ENCODE measurements at regions not wholly inside any gene's neighbourhood (a gene's known extent, or its start where the extent isn't known, plus 50 kb on each side); places are given as distances from the start of the nearest gene placed in this dataset.

- no peak overlapping the region for H3K4me2 ChIP-seq (ENCODE audit: insufficient read depth in 1 of 2, low read depth in 2 of 2, low read length in 2 of 2)
- CTCF ChIA-PET (ENCODE audit: partially characterized antibody): interaction anchor here (0.5 to 2.2 kb wide), 6 partner anchors 10 to 493 kb away, joined by 3 to 10 read pairs (median 3); no protein-coding TSS in a partner anchor
- POLR2A ChIA-PET (ENCODE audit: partially characterized antibody): no interaction called here
- no peak for TF ChIP-seq EP300 (IDR thresholded peaks at IDR 0.05; ENCODE audit: borderline replicate concordance in 1 of 2, low read depth in 2 of 2, low read length in 2 of 2)
- TF ChIP-seq JUN (IDR thresholded peaks at IDR 0.05; ENCODE audit: low read depth, low read length): no peak
- TF ChIP-seq MAFK (IDR thresholded peaks at IDR 0.05; ENCODE audit: low read depth, low read length): no peak
- TF ChIP-seq CEBPB (IDR thresholded peaks at IDR 0.05; ENCODE audit: low read depth, low read length): no peak
- no peak for TF ChIP-seq CTCF (IDR thresholded peaks at IDR 0.05; ENCODE audit: control extremely low read depth in 1 of 3, insufficient read depth in 1 of 3, low read depth in 1 of 3, low read length in 3 of 3)
- no peak for TF ChIP-seq TAF7 (optimal IDR thresholded peaks at IDR 0.05; ENCODE audit: borderline replicate concordance, low read depth, low read length)
- TF ChIP-seq RFX5 (IDR thresholded peaks at IDR 0.05; ENCODE audit: borderline replicate concordance, low read depth, low read length): no peak
- no peak for TF ChIP-seq TCF12 (IDR thresholded peaks at IDR 0.05; ENCODE audit: low read depth, low read length)
- no peak for TF ChIP-seq SP4 (IDR thresholded peaks at IDR 0.05; ENCODE audit: low read length)
- no peak for TF ChIP-seq BCL11A (IDR thresholded peaks at IDR 0.05; ENCODE audit: low read depth in 2 of 2, low read length in 2 of 2)
- TF ChIP-seq TEAD4 (IDR thresholded peaks at IDR 0.05; ENCODE audit: low read depth, low read length): no peak
Observed at GRCh38 chr6:99092461-99092860, 144.7 kb upstream of the FBXL4 start.

More at GRCh38 chr6:99092461-99092860, 144.7 kb upstream of the FBXL4 start:
- DNase-seq (ENCODE audit: low read depth in 1 of 2, low spot score in 2 of 2): no peak
- no peak overlapping the region for H3K18ac ChIP-seq (ENCODE audit: extremely low read depth, low read length)
- no peak overlapping the region for H3K14ac ChIP-seq (ENCODE audit: insufficient read length)
- no peak overlapping the region for H2BK12ac ChIP-seq (ENCODE audit: low read depth, low read length)
- H4K5ac ChIP-seq (ENCODE audit: insufficient read length, low read depth, low read length): no peak overlapping the region
- H2BK120ac ChIP-seq (replicated peaks; ENCODE audit: low read depth, low read length): no peak overlapping the region
- H2BK15ac ChIP-seq (ENCODE audit: low read length): no peak overlapping the region
- no peak overlapping the region for H3K4me3 ChIP-seq (ENCODE audit: extremely low read depth in 1 of 4, insufficient read depth in 2 of 4, low read depth in 3 of 4, low read length in 4 of 4)
- H4K8ac ChIP-seq (ENCODE audit: extremely low read depth, insufficient read depth, low read length): no peak overlapping the region
- no peak overlapping the region for H2BK5ac ChIP-seq (ENCODE audit: low read depth, low read length)
- no peaks in the 10 kb centered on the region for H3K79me2 ChIP-seq (ENCODE audit: control insufficient read depth in 1 of 2, insufficient read depth in 2 of 2, low read length in 2 of 2)
- H3K9me3 ChIP-seq (ENCODE audit: insufficient read depth in 2 of 2, low read depth in 1 of 2, low read length in 1 of 2): no peaks in the 10 kb centered on the region
- H3K23me2 ChIP-seq (ENCODE audit: low read depth, low read length): no peaks in the 10 kb centered on the region; the same call in 1 of the 2 replicates
- FAIRE-seq: no peak
- 83% methylated on average over 7 of the region's 7 CpGs; no CpG with 5 or more reads in 1 of the 2 experiments for WGBS, 2 experiments (ENCODE audit: extremely low coverage in 1 of 2, insufficient coverage in 1 of 2, insufficient read length in 1 of 2, insufficient replicate concordance in 2 of 2, low coverage in 1 of 2, low lambda C conversion rate in 2 of 2, missing lambda C conversion rate in 1 of 2)
- H3K4me1 ChIP-seq (replicated peaks in 1 of 4; ENCODE audit: control insufficient read depth in 3 of 4, insufficient read depth in 4 of 4, low read length in 3 of 4): no peaks in the 10 kb centered on the region
- no peaks in the 10 kb centered on the region for H4K20me1 ChIP-seq (replicated peaks in 1 of 2; ENCODE audit: control insufficient read depth in 1 of 2, insufficient read depth in 2 of 2, low read length in 2 of 2)
- no peak overlapping the region for H3K4ac ChIP-seq (replicated peaks; ENCODE audit: insufficient read length, low read depth, low read length)
- H3K56ac ChIP-seq (replicated peaks; ENCODE audit: insufficient read length, low read depth, low read length): no peak overlapping the region
- H2AFZ ChIP-seq (ENCODE audit: low read length): no peak overlapping the region
- no peak overlapping the region for H3K23ac ChIP-seq (ENCODE audit: insufficient read length)
- H3K27ac ChIP-seq (ENCODE audit: low read depth, low read length): no peak overlapping the region
- no peak overlapping the region for H2AK5ac ChIP-seq (ENCODE audit: low read depth, low read length)
- H3K27me3 ChIP-seq (replicated peaks in 1 of 4; ENCODE audit: control insufficient read depth in 3 of 4, extremely low read depth in 1 of 4, insufficient read depth in 3 of 4, low read length in 3 of 4): no peaks in the 10 kb centered on the region
- no peaks in the 10 kb centered on the region for H3K36me3 ChIP-seq (ENCODE audit: control insufficient read depth in 2 of 4, insufficient read depth in 4 of 4, low read length in 3 of 4)
- H2BK20ac ChIP-seq (ENCODE audit: low read length): no peak overlapping the region
- H4K91ac ChIP-seq (replicated peaks; ENCODE audit: insufficient read length, low read length): no peak overlapping the region
- H3K9ac ChIP-seq (replicated peaks in 1 of 4; ENCODE audit: extremely low read depth in 1 of 4, low read depth in 3 of 4, low read length in 3 of 4): no peak overlapping the region
- no peaks in the 10 kb centered on the region for H3K79me1 ChIP-seq (ENCODE audit: low read depth, low read length)
